Osteocyte (in vitro differentiated cells): ENCODE measurements at regions not wholly inside any gene's neighbourhood (a gene's known extent, or its start where the extent isn't known, plus 50 kb on each side); places are given as distances from the start of the nearest gene placed in this dataset.

Source experiments
- DNase-seq: peaks from one replicate; pipeline ENCODE4 v3.0.0; 2021; ENCODE audit warnings: mixed read lengths; ENCODE audit not compliant: unreplicated experiment; ENCODE audit errors: extremely low spot score
- H3K27ac Mint-ChIP-seq: one replicate; pipeline ENCODE4 v1.8.0; 2021; ENCODE audit warnings: mild to moderate bottlenecking, mixed read lengths; ENCODE audit not compliant: unreplicated experiment
- H3K27me3 Mint-ChIP-seq: one replicate; pipeline ENCODE4 v1.8.0; 2021; ENCODE audit warnings: mixed read lengths; ENCODE audit not compliant: unreplicated experiment
- H3K36me3 Mint-ChIP-seq: one replicate; pipeline ENCODE4 v1.8.0; 2021; ENCODE audit warnings: mixed read lengths; ENCODE audit not compliant: unreplicated experiment
- H3K4me1 Mint-ChIP-seq: one replicate; pipeline ENCODE4 v1.8.0; 2021; ENCODE audit warnings: mixed read lengths; ENCODE audit not compliant: unreplicated experiment
- H3K4me3 Mint-ChIP-seq: one replicate; pipeline ENCODE4 v1.8.0; 2021; ENCODE audit warnings: mild to moderate bottlenecking, moderate library complexity, mixed read lengths; ENCODE audit not compliant: unreplicated experiment
- H3K9me3 Mint-ChIP-seq: one replicate; pipeline ENCODE4 v1.8.0; 2021; ENCODE audit warnings: mixed read lengths; ENCODE audit not compliant: unreplicated experiment
- CTCF ChIP-seq: fragments of 200-600 bp; sonication (generic); IDR thresholded peaks from 2 replicates; pipeline ENCODE4 v1.5.0; 2021; ENCODE audit warnings: antibody characterized with exemption, mild to moderate bottlenecking, moderate library complexity

GRCh38 chr17:21522755-21523336 lies 146.7 kb downstream of the KCNJ12 start:
- Mint-ChIP-seq H3K4me3 (no peak overlapping the region), H3K4me1 (no peaks in the 10 kb centered on the region), H3K9me3 (no peaks in the 10 kb centered on the region), H3K27ac (no peak overlapping the region), H3K27me3 (peaks cover 14% of the 10 kb centered on the region), H3K36me3 (no peaks in the 10 kb centered on the region)
- DNase-seq, result peak; percentile 65
- TF ChIP-seq CTCF, result no peak

GRCh38 chr17:21523497-21524210 lies 147.5 kb downstream of the KCNJ12 start:
- DNase-seq, result peak; percentile 59
- Mint-ChIP-seq H3K4me1 (no peaks in the 10 kb centered on the region), H3K9me3 (no peaks in the 10 kb centered on the region), H3K27ac (no peak overlapping the region), H3K27me3 (peaks cover 7% of the 10 kb centered on the region), H3K36me3 (no peaks in the 10 kb centered on the region), H3K4me3 (no peak overlapping the region)
- no peak for TF ChIP-seq CTCF

GRCh38 chr17:21524211-21524591 lies 148.0 kb downstream of the KCNJ12 start:
- no peak overlapping the region for H3K27ac Mint-ChIP-seq
- TF ChIP-seq CTCF, result no peak
- no peaks in the 10 kb centered on the region for H3K9me3 Mint-ChIP-seq
- no peak overlapping the region for H3K4me3 Mint-ChIP-seq
- no peaks in the 10 kb centered on the region for H3K36me3 Mint-ChIP-seq
- DNase-seq, result peak; percentile 69
- H3K27me3 Mint-ChIP-seq, result peaks cover 3% of the 10 kb centered on the region
- H3K4me1 Mint-ChIP-seq, result no peaks in the 10 kb centered on the region

- TF ChIP-seq CTCF, result no peak
- Mint-ChIP-seq H3K4me3 (no peak overlapping the region), H3K9me3 (no peaks in the 10 kb centered on the region), H3K27me3 (no peaks in the 10 kb centered on the region), H3K27ac (no peak overlapping the region), H3K36me3 (no peaks in the 10 kb centered on the region), H3K4me1 (no peaks in the 10 kb centered on the region)
- DNase-seq, result peak; percentile 54
These were observed 149.4 kb downstream of the KCNJ12 start for GRCh38 chr17:21525464-21526130.

GRCh38 chr17:21528031-21528695 lies 152.0 kb downstream of the KCNJ12 start:
- no peak overlapping the region for H3K4me3 Mint-ChIP-seq
- H3K27ac Mint-ChIP-seq, result no peak overlapping the region
- no peaks in the 10 kb centered on the region for H3K9me3 Mint-ChIP-seq
- no peak for TF ChIP-seq CTCF
- H3K27me3 Mint-ChIP-seq, result no peaks in the 10 kb centered on the region
- DNase-seq, result no peak
- H3K4me1 Mint-ChIP-seq, result no peaks in the 10 kb centered on the region
- H3K36me3 Mint-ChIP-seq, result no peaks in the 10 kb centered on the region
